C4-2B (cell line): ENCODE measurements at regions not wholly inside any gene's neighbourhood (a gene's known extent, or its start where the extent isn't known, plus 50 kb on each side); places are given as distances from the start of the nearest gene placed in this dataset.

Experiments used
- CTCF ChIP-seq: fragments of 450-650 bp; conservative IDR thresholded peaks from 2 replicates; pipeline ENCODE4 v1.5.1; 2017; ENCODE audit warnings: mild to moderate bottlenecking
- ZFX ChIP-seq: fragments of 450-650 bp; IDR thresholded peaks from 2 replicates; pipeline ENCODE4 v1.6.1; 2017

GRCh38 chr2:15880226-15881119, 59.9 kb upstream of the MYCN start:
- TF ChIP-seq CTCF (no peak), ZFX (no peak)
